ENCODE measurements at regions not wholly inside any gene's neighbourhood (a gene's known extent, or its start where the extent isn't known, plus 50 kb on each side); places are given as distances from the start of the nearest gene placed in this dataset.

- Histone ChIP-seq H3K27me3 (no peaks in the 10 kb centered on the region), H3K9me3 (no peaks in the 10 kb centered on the region), H3K4me3 (ENCODE audit: low read depth, low read length) (no peak overlapping the region), H3K4me1 (peaks cover 15% of the 10 kb centered on the region), H3K36me3 (no peaks in the 10 kb centered on the region)
- no peak for DNase-seq
- TF ChIP-seq, protein P1, sequence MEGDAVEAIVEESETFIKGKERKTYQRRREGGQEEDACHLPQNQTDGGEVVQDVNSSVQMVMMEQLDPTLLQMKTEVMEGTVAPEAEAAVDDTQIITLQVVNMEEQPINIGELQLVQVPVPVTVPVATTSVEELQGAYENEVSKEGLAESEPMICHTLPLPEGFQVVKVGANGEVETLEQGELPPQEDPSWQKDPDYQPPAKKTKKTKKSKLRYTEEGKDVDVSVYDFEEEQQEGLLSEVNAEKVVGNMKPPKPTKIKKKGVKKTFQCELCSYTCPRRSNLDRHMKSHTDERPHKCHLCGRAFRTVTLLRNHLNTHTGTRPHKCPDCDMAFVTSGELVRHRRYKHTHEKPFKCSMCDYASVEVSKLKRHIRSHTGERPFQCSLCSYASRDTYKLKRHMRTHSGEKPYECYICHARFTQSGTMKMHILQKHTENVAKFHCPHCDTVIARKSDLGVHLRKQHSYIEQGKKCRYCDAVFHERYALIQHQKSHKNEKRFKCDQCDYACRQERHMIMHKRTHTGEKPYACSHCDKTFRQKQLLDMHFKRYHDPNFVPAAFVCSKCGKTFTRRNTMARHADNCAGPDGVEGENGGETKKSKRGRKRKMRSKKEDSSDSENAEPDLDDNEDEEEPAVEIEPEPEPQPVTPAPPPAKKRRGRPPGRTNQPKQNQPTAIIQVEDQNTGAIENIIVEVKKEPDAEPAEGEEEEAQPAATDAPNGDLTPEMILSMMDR (IDR thresholded peaks at IDR 0.05; ENCODE audit: low read depth, low read length): no peak
Observed at GRCh38 chr1:221511797-221512196, 230.1 kb downstream of the DUSP10 start.

DNA sequence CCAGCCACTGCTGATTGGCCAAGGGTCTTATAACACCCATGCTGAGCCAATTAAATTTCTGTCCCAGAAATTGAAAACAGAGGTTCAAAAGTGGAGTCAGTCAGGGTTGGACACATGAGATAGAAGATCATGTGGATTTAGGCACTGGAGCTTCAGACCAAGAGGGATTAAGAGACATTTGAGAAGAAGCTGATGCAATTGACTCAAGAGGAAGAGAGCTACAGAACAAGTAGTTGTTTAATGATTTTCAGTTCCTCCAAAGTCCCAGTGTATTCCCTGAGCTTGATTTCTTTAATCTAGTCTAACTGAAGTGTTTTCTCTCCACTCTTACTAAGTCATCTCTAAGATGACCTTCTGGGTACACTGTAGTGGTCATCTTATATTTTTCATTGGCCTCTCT is 227.1 kb downstream of the DUSP10 start:
- no peak for DNase-seq
- Histone ChIP-seq H3K27me3 (no peaks in the 10 kb centered on the region), H3K36me3 (no peaks in the 10 kb centered on the region), H3K4me3 (ENCODE audit: low read depth, low read length) (no peak overlapping the region), H3K9me3 (no peaks in the 10 kb centered on the region), H3K4me1 (peaks cover 15% of the 10 kb centered on the region)
- TF ChIP-seq, protein P1 (IDR thresholded peaks at IDR 0.05; ENCODE audit: low read depth, low read length): no peak

- Histone ChIP-seq H3K36me3 (no peaks in the 10 kb centered on the region), H3K4me3 (ENCODE audit: low read depth, low read length) (no peak overlapping the region), H3K4me1 (peaks cover 15% of the 10 kb centered on the region), H3K9me3 (no peaks in the 10 kb centered on the region), H3K27me3 (no peaks in the 10 kb centered on the region)
- no peak for DNase-seq
- TF ChIP-seq, protein P1 (IDR thresholded peaks at IDR 0.05; ENCODE audit: low read depth, low read length): no peak
Observed at GRCh38 chr1:221515496-221515895, 226.4 kb downstream of the DUSP10 start.

GRCh38 chr1:221517961-221518360 is 223.9 kb downstream of the DUSP10 start:
- Histone ChIP-seq H3K27me3 (no peaks in the 10 kb centered on the region), H3K36me3 (no peaks in the 10 kb centered on the region), H3K4me1 (no peaks in the 10 kb centered on the region), H3K9me3 (no peaks in the 10 kb centered on the region), H3K4me3 (ENCODE audit: low read depth, low read length) (no peak overlapping the region)
- DNase-seq: no peak
- TF ChIP-seq, protein P1 (IDR thresholded peaks at IDR 0.05; ENCODE audit: low read depth, low read length): no peak

DNA sequence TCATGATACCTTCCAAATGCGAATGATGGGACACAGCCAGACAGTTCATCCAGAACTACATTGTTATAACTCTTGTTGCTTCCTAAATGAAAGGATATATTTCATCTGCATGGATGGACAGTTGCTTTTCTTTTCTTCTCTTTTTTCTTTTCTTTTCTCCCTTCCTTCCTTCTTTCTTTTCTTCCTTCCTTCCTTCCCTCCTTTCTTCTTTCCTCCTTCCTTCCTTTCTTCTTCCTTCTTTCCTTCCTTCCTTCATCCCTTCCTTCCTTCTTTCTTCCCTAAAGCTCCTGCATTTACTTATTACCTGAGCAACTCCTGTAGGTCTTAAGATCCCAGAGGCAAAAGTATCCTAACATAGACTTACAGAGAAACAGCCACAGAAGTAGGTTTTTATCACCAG is 221.6 kb downstream of the DUSP10 start:
- no peaks in the 10 kb centered on the region for H3K9me3 ChIP-seq
- H3K4me3 ChIP-seq (ENCODE audit: low read depth, low read length): no peak overlapping the region
- H3K27me3 ChIP-seq: no peaks in the 10 kb centered on the region
- H3K36me3 ChIP-seq: no peaks in the 10 kb centered on the region
- DNase-seq: no peak
- H3K4me1 ChIP-seq: no peaks in the 10 kb centered on the region
- TF ChIP-seq, protein P1 (IDR thresholded peaks at IDR 0.05; ENCODE audit: low read depth, low read length): no peak

DNA sequence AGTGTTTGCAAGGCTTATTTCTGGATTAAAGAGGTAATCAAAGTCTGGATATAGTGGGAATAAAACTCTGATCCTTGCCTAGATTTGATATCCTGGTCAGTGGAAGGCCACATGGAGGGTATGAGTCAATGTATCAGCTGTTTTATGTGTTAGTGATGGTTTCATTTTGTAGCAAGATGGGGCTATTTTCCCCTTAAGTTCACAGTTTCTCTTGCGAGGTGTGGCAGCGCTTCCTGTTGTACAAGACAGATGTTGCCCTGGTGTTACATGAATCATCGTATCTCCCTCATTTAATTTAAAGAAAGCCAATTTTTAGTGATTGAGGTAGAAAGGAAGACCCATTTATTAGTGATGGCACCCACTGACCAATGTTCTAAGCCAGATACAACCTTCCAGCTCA is 220.2 kb downstream of the DUSP10 start:
- Histone ChIP-seq H3K4me3 (ENCODE audit: low read depth, low read length) (no peak overlapping the region), H3K9me3 (no peaks in the 10 kb centered on the region), H3K36me3 (no peaks in the 10 kb centered on the region), H3K27me3 (no peaks in the 10 kb centered on the region), H3K4me1 (no peaks in the 10 kb centered on the region)
- TF ChIP-seq, protein P1 (IDR thresholded peaks at IDR 0.05; ENCODE audit: low read depth, low read length): no peak
- DNase-seq: no peak
